ENCODE measurements at regions not wholly inside any gene's neighbourhood (a gene's known extent, or its start where the extent isn't known, plus 50 kb on each side); places are given as distances from the start of the nearest gene placed in this dataset.

GRCh38 chr22:34068001-34068400 is 147.7 kb upstream of the LARGE1 start:
- BruUV-seq (replicated peaks), result no TSS peak
- no peak overlapping the region for H3K9ac ChIP-seq (ENCODE audit: low read length)
- H3K27ac ChIP-seq (ENCODE audit: low read depth, low read length), result no peak overlapping the region
- TF ChIP-seq CEBPB (IDR thresholded peaks at IDR 0.05; ENCODE audit: low read depth) (no peak), RAD21 (IDR thresholded peaks at IDR 0.05; ENCODE audit: low read depth) (no peak), SP1 (IDR thresholded peaks at IDR 0.05; ENCODE audit: low read depth) (no peak), POLR2AphosphoS5 (IDR thresholded peaks at IDR 0.05; ENCODE audit: low read depth, low read length) (no peak), EZH2phosphoT487 (IDR thresholded peaks at IDR 0.05; ENCODE audit: borderline replicate concordance) (no peak), ZBTB33 (IDR thresholded peaks at IDR 0.05; ENCODE audit: extremely low read depth, insufficient replicate concordance, low read length) (no peak), ZFX (IDR thresholded peaks at IDR 0.05) (no peak), CBX3 (IDR thresholded peaks at IDR 0.05; ENCODE audit: low read depth) (no peak)
- no peaks in the 10 kb centered on the region for H3K79me2 ChIP-seq (ENCODE audit: insufficient read depth, low read length)
- no peaks in the 10 kb centered on the region for H3K27me3 ChIP-seq (ENCODE audit: insufficient read depth, low read length)
- H3K4me1 ChIP-seq (ENCODE audit: control insufficient read depth in 1 of 2, insufficient read depth in 2 of 2, low read length in 2 of 2), result no peaks in the 10 kb centered on the region
- ChIA-PET RAD21 (ENCODE audit: low non-redundant PET in 1 of 2, low total read pairs in 2 of 2, uncharacterized antibody in 2 of 2, unreplicated experiment in 2 of 2) (no interaction called here), CTCF (no interaction called here), POLR2A (no interaction called here)
- no peaks in the 10 kb centered on the region for H3K9me2 ChIP-seq (ENCODE audit: insufficient read depth)
- H4K20me1 ChIP-seq (ENCODE audit: insufficient read depth), result no peaks in the 10 kb centered on the region
- no peaks in the 10 kb centered on the region for H3K36me3 ChIP-seq (ENCODE audit: control insufficient read depth in 1 of 2, insufficient read depth in 2 of 2, low read length in 2 of 2)
- ATAC-seq (no peak), DNase-seq (ENCODE audit: low read depth, low spot score) (no peak)
- peaks cover 8 to 35% of the 10 kb centered on the region in 2 experiments; a peak in 2 of 4 replicates for H3K9me3 ChIP-seq (ENCODE audit: control insufficient read depth in 1 of 2, insufficient read depth in 1 of 2, low read depth in 1 of 2, low read length in 2 of 2)
- no peak overlapping the region for H2AFZ ChIP-seq (ENCODE audit: low read depth, low read length, poor library complexity, severe bottlenecking)
- H3K4me2 ChIP-seq (ENCODE audit: low read length), result no peak overlapping the region
- intact Hi-C loops (cut with micrococcal nuclease), result no loop called here
- H3K4me3 ChIP-seq (replicated peaks in 1 of 2; ENCODE audit: low read depth in 1 of 2, low read length in 2 of 2), result no peak overlapping the region

- no peaks in the 10 kb centered on the region for H3K4me1 ChIP-seq (ENCODE audit: control insufficient read depth in 1 of 2, insufficient read depth in 2 of 2, low read length in 2 of 2)
- H3K9me3 ChIP-seq (ENCODE audit: control insufficient read depth in 1 of 2, insufficient read depth in 1 of 2, low read depth in 1 of 2, low read length in 2 of 2), result peaks cover 12 to 35% of the 10 kb centered on the region in 2 experiments; a peak in 2 of 4 replicates
- H3K27me3 ChIP-seq (ENCODE audit: insufficient read depth, low read length), result no peaks in the 10 kb centered on the region
- no peak for DNase-seq (ENCODE audit: low read depth, low spot score)
- H3K9me2 ChIP-seq (ENCODE audit: insufficient read depth), result no peaks in the 10 kb centered on the region
- H3K79me2 ChIP-seq (ENCODE audit: insufficient read depth, low read length), result no peaks in the 10 kb centered on the region
- ChIA-PET CTCF (no interaction called here), RAD21 (ENCODE audit: low non-redundant PET in 1 of 2, low total read pairs in 2 of 2, uncharacterized antibody in 2 of 2, unreplicated experiment in 2 of 2) (no interaction called here), POLR2A (no interaction called here)
- no peaks in the 10 kb centered on the region for H4K20me1 ChIP-seq (ENCODE audit: insufficient read depth)
- no peaks in the 10 kb centered on the region for H3K36me3 ChIP-seq (ENCODE audit: control insufficient read depth in 1 of 2, insufficient read depth in 2 of 2, low read length in 2 of 2)
- BruUV-seq (replicated peaks), result no TSS peak
- ATAC-seq, result no peak
- no peak overlapping the region for H3K9ac ChIP-seq (ENCODE audit: low read length)
- intact Hi-C loops (cut with micrococcal nuclease), result no loop called here
- no peak overlapping the region for H2AFZ ChIP-seq (ENCODE audit: low read depth, low read length, poor library complexity, severe bottlenecking)
- no peak overlapping the region for H3K4me3 ChIP-seq (replicated peaks in 1 of 2; ENCODE audit: low read depth in 1 of 2, low read length in 2 of 2)
- H3K27ac ChIP-seq (ENCODE audit: low read depth, low read length), result no peak overlapping the region
- no peak overlapping the region for H3K4me2 ChIP-seq (ENCODE audit: low read length)
- TF ChIP-seq YY1 (IDR thresholded peaks at IDR 0.05; ENCODE audit: extremely low read depth, insufficient replicate concordance, low read depth, low read length), result no peak
- TF ChIP-seq MAX (IDR thresholded peaks at IDR 0.05), result no peak
- TF ChIP-seq CTCF (IDR thresholded peaks at IDR 0.05 in 2 of 3, conservative IDR thresholded peaks at IDR 0.05 in 1 of 3; ENCODE audit: borderline replicate concordance in 1 of 3, insufficient read depth in 1 of 3, low read depth in 2 of 3, low read length in 2 of 3), result no peak
- TF ChIP-seq SIN3A (IDR thresholded peaks at IDR 0.05; ENCODE audit: low read depth), result no peak
- no peak for TF ChIP-seq ATF3 (IDR thresholded peaks at IDR 0.05)
- no peak for TF ChIP-seq TCF7L2 (IDR thresholded peaks at IDR 0.05; ENCODE audit: borderline replicate concordance, extremely low read depth, insufficient read depth, insufficient read length)
- no peak for TF ChIP-seq ELF1 (IDR thresholded peaks at IDR 0.05; ENCODE audit: borderline replicate concordance, low read depth)
- no peak for TF ChIP-seq ZBTB33 (IDR thresholded peaks at IDR 0.05; ENCODE audit: extremely low read depth, insufficient replicate concordance, low read length)
- no peak for TF ChIP-seq CEBPB (IDR thresholded peaks at IDR 0.05; ENCODE audit: low read depth)
These were observed 149.8 kb upstream of the LARGE1 start for GRCh38 chr22:34070051-34070450.
